HG03354 (cell line): ENCODE measurements at regions not wholly inside any gene's neighbourhood (a gene's known extent, or its start where the extent isn't known, plus 50 kb on each side); places are given as distances from the start of the nearest gene placed in this dataset.
"Not testable (repeated sequence)": the region's sequence is repeated elsewhere in the genome, so short reads cannot be mapped to it uniquely, and the experiment has no call there.

Experiments
- ATAC-seq: cut with Tn5 transposase; IDR thresholded peaks from one replicate; pipeline ENCODE4 v1.9.1; 2021; ENCODE audit warnings: mild to moderate bottlenecking; ENCODE audit not compliant: unreplicated experiment, poor library complexity, severe bottlenecking

GRCh38 chr14:71628433-71628832 is 303.8 kb upstream of the RGS6 start:
- no peak for ATAC-seq

- ATAC-seq = no peak
These were observed 303.0 kb upstream of the RGS6 start for GRCh38 chr14:71629250-71629649.

- no peak for ATAC-seq
These were observed 302.3 kb upstream of the RGS6 start for GRCh38 chr14:71629765-71630492.

GRCh38 chr14:71631030-71631429 is 301.2 kb upstream of the RGS6 start:
- ATAC-seq = not testable (repeated sequence)

- no peak for ATAC-seq
These were observed 299.7 kb upstream of the RGS6 start for GRCh38 chr14:71632440-71632946.

GRCh38 chr14:71636076-71636475 is 296.2 kb upstream of the RGS6 start:
- ATAC-seq = no peak

- ATAC-seq = no peak
These were observed 295.3 kb upstream of the RGS6 start for GRCh38 chr14:71636820-71637471.

GRCh38 chr14:71638523-71639196 is 293.6 kb upstream of the RGS6 start:
- ATAC-seq = no peak

GRCh38 chr14:71642715-71643114 is 289.5 kb upstream of the RGS6 start:
- ATAC-seq = no peak

- ATAC-seq = no peak
These were observed 286.6 kb upstream of the RGS6 start for GRCh38 chr14:71645656-71646055.

- no peak for ATAC-seq
These were observed 285.7 kb upstream of the RGS6 start for GRCh38 chr14:71646518-71646917.

- no peak for ATAC-seq
These were observed 285.0 kb upstream of the RGS6 start for GRCh38 chr14:71647086-71647784.

GRCh38 chr14:71648725-71649124 is 283.5 kb upstream of the RGS6 start:
- no peak for ATAC-seq

GRCh38 chr14:71650187-71650755 is 282.0 kb upstream of the RGS6 start:
- ATAC-seq = no peak

- ATAC-seq = no peak
These were observed 281.0 kb upstream of the RGS6 start for GRCh38 chr14:71651228-71651627.

- ATAC-seq = no peak
These were observed 279.9 kb upstream of the RGS6 start for GRCh38 chr14:71652368-71652767.

- no peak for ATAC-seq
These were observed 277.4 kb upstream of the RGS6 start for GRCh38 chr14:71654810-71655209.

GRCh38 chr14:71658261-71658860 is 273.9 kb upstream of the RGS6 start:
- ATAC-seq = peak; percentile 47

- peak; percentile 70 for ATAC-seq
These were observed 273.1 kb upstream of the RGS6 start for GRCh38 chr14:71659159-71659558.
